ENCODE measurements at regions not wholly inside any gene's neighbourhood (a gene's known extent, or its start where the extent isn't known, plus 50 kb on each side); places are given as distances from the start of the nearest gene placed in this dataset.

GRCh38 chr20:19013907-19014306 lies 198.5 kb upstream of the SLC24A3 start (continued):
- TF ChIP-seq BACH1 (IDR thresholded peaks at IDR 0.05; ENCODE audit: low read length) (no peak), KDM1A (IDR thresholded peaks at IDR 0.05; ENCODE audit: borderline replicate concordance, low read length) (no peak), ASH2L (IDR thresholded peaks at IDR 0.05; ENCODE audit: low read length) (no peak), SIX5 (IDR thresholded peaks at IDR 0.05; ENCODE audit: low read depth, low read length) (no peak), CEBPB (IDR thresholded peaks at IDR 0.05; ENCODE audit: low read depth, low read length) (no peak), HDAC6 (IDR thresholded peaks at IDR 0.05; ENCODE audit: low read depth, low read length) (no peak), USF2 (IDR thresholded peaks at IDR 0.05; ENCODE audit: low read length) (no peak)

All from H1 (cell line).